IPS-NIHi11 (cell line): ENCODE measurements at regions not wholly inside any gene's neighbourhood (a gene's known extent, or its start where the extent isn't known, plus 50 kb on each side); places are given as distances from the start of the nearest gene placed in this dataset.
A peak's percentile ranks its signal among the peaks of the same experiment; 100 is the strongest.
"Not testable (repeated sequence)": the region's sequence is repeated elsewhere in the genome, so short reads cannot be mapped to it uniquely, and the experiment has no call there.

Experiments used
- DNase-seq: peaks from one replicate; pipeline ENCODE4 v3.0.0; 2012; ENCODE audit warnings: mixed read lengths, low spot score

- DNase-seq = no peak
Measured at GRCh38 chr7:83882551-83882950, 233.6 kb upstream of the SEMA3E start.

GRCh38 chr7:83879063-83879462 is 230.1 kb upstream of the SEMA3E start:
- no peak for DNase-seq

GRCh38 chr7:83878614-83879013 is 229.7 kb upstream of the SEMA3E start:
- no peak for DNase-seq

- peak; percentile 6 for DNase-seq
Measured at GRCh38 chr7:83876593-83876992, 227.7 kb upstream of the SEMA3E start.

GRCh38 chr7:83873459-83873858 is 224.5 kb upstream of the SEMA3E start:
- no peak for DNase-seq

GRCh38 chr7:83872501-83872900 is 223.6 kb upstream of the SEMA3E start:
- DNase-seq = no peak

- no peak for DNase-seq
Measured at GRCh38 chr7:83870515-83870914, 221.6 kb upstream of the SEMA3E start.

GRCh38 chr7:83866582-83866981 is 217.6 kb upstream of the SEMA3E start:
- DNase-seq = no peak

GRCh38 chr7:83864551-83864950 is 215.6 kb upstream of the SEMA3E start:
- DNase-seq = no peak

GRCh38 chr7:83863906-83864305 is 215.0 kb upstream of the SEMA3E start:
- DNase-seq = no peak

GRCh38 chr7:83861876-83862275 is 212.9 kb upstream of the SEMA3E start:
- DNase-seq = no peak

- DNase-seq = no peak
Measured at GRCh38 chr7:83859827-83860226, 210.9 kb upstream of the SEMA3E start.

- no peak for DNase-seq
Measured at GRCh38 chr7:83857691-83858090, 208.8 kb upstream of the SEMA3E start.

- DNase-seq = no peak
Measured at GRCh38 chr7:83856094-83856493, 207.2 kb upstream of the SEMA3E start.

- no peak for DNase-seq
Measured at GRCh38 chr7:83852136-83852535, 203.2 kb upstream of the SEMA3E start.

GRCh38 chr7:83851551-83851950 is 202.6 kb upstream of the SEMA3E start:
- DNase-seq = no peak

GRCh38 chr7:83850941-83851340 is 202.0 kb upstream of the SEMA3E start:
- DNase-seq = no peak

- no peak for DNase-seq
Measured at GRCh38 chr7:83850125-83850524, 201.2 kb upstream of the SEMA3E start.

- DNase-seq = no peak
Measured at GRCh38 chr7:83849131-83849530, 200.2 kb upstream of the SEMA3E start.

GRCh38 chr7:83842894-83843293 is 194.0 kb upstream of the SEMA3E start:
- DNase-seq = no peak

GRCh38 chr7:83837683-83838082 is 188.7 kb upstream of the SEMA3E start:
- DNase-seq = no peak

GRCh38 chr7:83836028-83836427 is 187.1 kb upstream of the SEMA3E start:
- DNase-seq = no peak

GRCh38 chr7:83835424-83835823 is 186.5 kb upstream of the SEMA3E start:
- no peak for DNase-seq

- not testable (repeated sequence) for DNase-seq
Measured at GRCh38 chr7:83833721-83834120, 184.8 kb upstream of the SEMA3E start.

GRCh38 chr7:83832009-83832408 is 183.1 kb upstream of the SEMA3E start:
- no peak for DNase-seq
